ENCODE measurements at regions not wholly inside any gene's neighbourhood (a gene's known extent, or its start where the extent isn't known, plus 50 kb on each side); places are given as distances from the start of the nearest gene placed in this dataset.

DNA sequence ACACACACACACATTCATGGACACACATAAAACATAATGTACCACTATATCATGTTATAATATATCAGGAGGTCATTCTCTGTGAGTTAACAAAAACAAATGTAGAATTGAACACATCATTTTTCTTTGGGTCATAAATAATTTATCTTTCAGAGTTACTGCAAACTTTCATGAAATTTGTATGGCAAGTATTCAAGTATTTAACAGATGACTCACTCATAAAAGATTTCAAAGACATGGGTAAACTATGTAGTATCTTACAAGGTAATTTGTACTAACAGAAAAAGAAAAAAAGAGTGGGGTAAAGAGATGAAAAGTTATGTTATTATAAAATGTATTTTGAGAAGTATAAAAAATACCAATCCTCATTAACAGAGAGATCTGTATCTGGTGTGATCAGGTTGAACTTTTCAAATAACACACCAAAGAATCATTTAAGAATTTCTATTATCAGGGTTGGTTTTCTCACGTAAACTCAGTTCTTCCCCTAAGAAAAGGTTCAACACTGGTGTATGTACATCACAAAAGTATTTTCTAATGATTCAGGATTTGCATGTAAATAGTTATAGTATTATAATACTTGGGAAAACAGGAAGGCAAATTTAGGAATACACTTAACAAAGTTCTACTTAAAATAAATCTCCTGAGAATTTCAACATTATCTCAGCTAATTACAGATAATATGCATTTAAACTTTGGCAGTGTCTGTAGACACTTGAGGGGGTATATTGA, 933.1 kb upstream of the LRRN3 start:
- Histone ChIP-seq H3K18ac (ENCODE audit: low read depth, low read length) (peak overlapping the region; percentile 36), H3K4me1 (ENCODE audit: control insufficient read depth, insufficient read depth, low read length) (no peaks in the 10 kb centered on the region), H3K27ac (ENCODE audit: insufficient read depth, low read length) (no peak overlapping the region), H4K20me1 (ENCODE audit: insufficient read depth, low read length) (no peaks in the 10 kb centered on the region), H3K14ac (replicated peaks; ENCODE audit: low read depth, low read length) (no peak overlapping the region), H2AFZ (replicated peaks; ENCODE audit: low read length, poor library complexity) (no peak overlapping the region), H4K5ac (ENCODE audit: low read depth, low read length) (no peak overlapping the region), H3K36me3 (ENCODE audit: control insufficient read depth, insufficient read depth, low read length) (no peaks in the 10 kb centered on the region), H3K9me3 (ENCODE audit: control insufficient read depth, insufficient read depth, low read length) (no peaks in the 10 kb centered on the region), H3K4me3 (ENCODE audit: insufficient read depth, low read depth, low read length) (no peak overlapping the region), H2AK9ac (replicated peaks; ENCODE audit: low read depth, low read length, poor library complexity) (no peak overlapping the region), H3K9ac (ENCODE audit: low read depth, low read length) (no peak overlapping the region), H3K27me3 (ENCODE audit: control insufficient read depth, insufficient read depth, low read length) (no peaks in the 10 kb centered on the region), H4K91ac (ENCODE audit: insufficient read depth, low read depth, low read length) (no peak overlapping the region), H2BK15ac (ENCODE audit: low read depth, low read length) (no peak overlapping the region), H2BK20ac (ENCODE audit: low read depth, low read length) (no peak overlapping the region), H3K79me1 (ENCODE audit: low read depth in 1 of 2, low read length in 2 of 2) (no peaks in the 10 kb centered on the region), H2AK5ac (ENCODE audit: low read depth, low read length) (no peak overlapping the region), H2BK120ac (ENCODE audit: low read depth, low read length) (no peak overlapping the region), H3K56ac (ENCODE audit: extremely low read depth, insufficient read depth, low read length) (no peak overlapping the region), H3K4me2 (ENCODE audit: low read depth, low read length) (peak overlapping the region; percentile 35; the same call in 1 of the 2 replicates), H2BK5ac (ENCODE audit: low read depth, low read length, poor library complexity, severe bottlenecking) (peak overlapping the region; percentile 19), H3K4ac (ENCODE audit: low read depth, low read length) (no peak overlapping the region), H3K23ac (ENCODE audit: low read depth, low read length) (no peak overlapping the region), H3K9me1 (ENCODE audit: insufficient read depth, low read length) (no peaks in the 10 kb centered on the region), H4K8ac (ENCODE audit: low read depth in 2 of 2, low read length in 2 of 2) (no peak overlapping the region; a peak in 1 of 4 replicates)
- DNase-seq: peak; percentile 51
- no TSS peak for BruUV-seq (replicated peaks)
- no CpG with 5 or more reads among the region's 1 CpG for WGBS, 2 experiments (ENCODE audit: extremely low coverage in 2 of 2, insufficient read length in 1 of 2)
- in situ Hi-C loops (cut with MboI; ENCODE audit: low sequenced_read_pairs): no loop called here
- peak; percentile 51 for ATAC-seq (ENCODE audit: low read depth)
- intact Hi-C loops (cut with micrococcal nuclease): no loop called here
- no peak for TF ChIP-seq SMC3 (IDR thresholded peaks at IDR 0.05; ENCODE audit: low read depth, low read length)
- no peak for TF ChIP-seq RAD21 (IDR thresholded peaks at IDR 0.05; ENCODE audit: low read length)
- TF ChIP-seq, protein P1, sequence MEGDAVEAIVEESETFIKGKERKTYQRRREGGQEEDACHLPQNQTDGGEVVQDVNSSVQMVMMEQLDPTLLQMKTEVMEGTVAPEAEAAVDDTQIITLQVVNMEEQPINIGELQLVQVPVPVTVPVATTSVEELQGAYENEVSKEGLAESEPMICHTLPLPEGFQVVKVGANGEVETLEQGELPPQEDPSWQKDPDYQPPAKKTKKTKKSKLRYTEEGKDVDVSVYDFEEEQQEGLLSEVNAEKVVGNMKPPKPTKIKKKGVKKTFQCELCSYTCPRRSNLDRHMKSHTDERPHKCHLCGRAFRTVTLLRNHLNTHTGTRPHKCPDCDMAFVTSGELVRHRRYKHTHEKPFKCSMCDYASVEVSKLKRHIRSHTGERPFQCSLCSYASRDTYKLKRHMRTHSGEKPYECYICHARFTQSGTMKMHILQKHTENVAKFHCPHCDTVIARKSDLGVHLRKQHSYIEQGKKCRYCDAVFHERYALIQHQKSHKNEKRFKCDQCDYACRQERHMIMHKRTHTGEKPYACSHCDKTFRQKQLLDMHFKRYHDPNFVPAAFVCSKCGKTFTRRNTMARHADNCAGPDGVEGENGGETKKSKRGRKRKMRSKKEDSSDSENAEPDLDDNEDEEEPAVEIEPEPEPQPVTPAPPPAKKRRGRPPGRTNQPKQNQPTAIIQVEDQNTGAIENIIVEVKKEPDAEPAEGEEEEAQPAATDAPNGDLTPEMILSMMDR (conservative IDR thresholded peaks at IDR 0.05; ENCODE audit: low read depth, low read length): no peak
- TF ChIP-seq CEBPB (IDR thresholded peaks at IDR 0.05; ENCODE audit: low read depth, low read length): no peak
- TF ChIP-seq RFX5 (IDR thresholded peaks at IDR 0.05; ENCODE audit: low read depth, low read length): no peak
- POLR2A ChIA-PET (ENCODE audit: unreplicated experiment): no interaction called here
- dilution Hi-C loops (cut with HindIII; ENCODE audit: low sequenced_read_pairs, unreplicated experiment): no loop called here
- CTCF ChIA-PET: no interaction called here
